ENCODE measurements at regions not wholly inside any gene's neighbourhood (a gene's known extent, or its start where the extent isn't known, plus 50 kb on each side); places are given as distances from the start of the nearest gene placed in this dataset.

DNA sequence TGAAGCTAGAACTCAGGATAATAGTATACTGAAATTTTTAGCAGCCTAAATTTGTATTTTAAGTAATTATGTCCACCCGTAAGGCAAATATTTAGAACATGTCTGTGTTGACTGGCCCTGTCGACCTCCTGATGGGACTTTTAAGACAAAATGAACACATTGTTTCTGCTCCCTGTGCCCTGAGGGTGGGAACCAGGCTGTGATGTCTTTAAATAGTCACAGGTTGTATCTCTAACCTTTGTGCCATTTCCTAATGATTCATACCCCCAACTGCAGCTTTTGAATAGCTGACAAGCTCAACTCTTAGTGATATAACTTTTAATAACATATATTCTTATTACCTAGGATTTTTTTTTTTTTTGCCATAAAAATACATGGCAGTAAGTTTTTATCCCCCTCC is 494.9 kb upstream of the AKR1E2 start:
- TF ChIP-seq, protein P1, sequence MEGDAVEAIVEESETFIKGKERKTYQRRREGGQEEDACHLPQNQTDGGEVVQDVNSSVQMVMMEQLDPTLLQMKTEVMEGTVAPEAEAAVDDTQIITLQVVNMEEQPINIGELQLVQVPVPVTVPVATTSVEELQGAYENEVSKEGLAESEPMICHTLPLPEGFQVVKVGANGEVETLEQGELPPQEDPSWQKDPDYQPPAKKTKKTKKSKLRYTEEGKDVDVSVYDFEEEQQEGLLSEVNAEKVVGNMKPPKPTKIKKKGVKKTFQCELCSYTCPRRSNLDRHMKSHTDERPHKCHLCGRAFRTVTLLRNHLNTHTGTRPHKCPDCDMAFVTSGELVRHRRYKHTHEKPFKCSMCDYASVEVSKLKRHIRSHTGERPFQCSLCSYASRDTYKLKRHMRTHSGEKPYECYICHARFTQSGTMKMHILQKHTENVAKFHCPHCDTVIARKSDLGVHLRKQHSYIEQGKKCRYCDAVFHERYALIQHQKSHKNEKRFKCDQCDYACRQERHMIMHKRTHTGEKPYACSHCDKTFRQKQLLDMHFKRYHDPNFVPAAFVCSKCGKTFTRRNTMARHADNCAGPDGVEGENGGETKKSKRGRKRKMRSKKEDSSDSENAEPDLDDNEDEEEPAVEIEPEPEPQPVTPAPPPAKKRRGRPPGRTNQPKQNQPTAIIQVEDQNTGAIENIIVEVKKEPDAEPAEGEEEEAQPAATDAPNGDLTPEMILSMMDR (IDR thresholded peaks at IDR 0.05 in 4 of 5, conservative IDR thresholded peaks at IDR 0.05 in 1 of 5) = no peak
- TF ChIP-seq POLR2A (IDR thresholded peaks at IDR 0.05) = no peak
